KMS-11 (cell line): ENCODE measurements at regions not wholly inside any gene's neighbourhood (a gene's known extent, or its start where the extent isn't known, plus 50 kb on each side); places are given as distances from the start of the nearest gene placed in this dataset.

ENCODE experiments used
- H2AFZ ChIP-seq: fragments of 200-600 bp; sonication (generic); 2 replicates; pipeline ENCODE4 v1.6.1; 2016; ENCODE audit warnings: antibody characterized with exemption, mixed run types, low read depth
- H3K27ac ChIP-seq: fragments of 200-600 bp; sonication (generic); 2 replicates; pipeline ENCODE4 v1.6.1; 2016; ENCODE audit warnings: mild to moderate bottlenecking, mixed run types
- H3K27me3 ChIP-seq: fragments of 200-600 bp; sonication (generic); 2 replicates; pipeline ENCODE4 v1.6.1; 2017; ENCODE audit warnings: mild to moderate bottlenecking, low read depth, mixed run types, moderate library complexity; ENCODE audit not compliant: insufficient read depth
- H3K36me3 ChIP-seq: fragments of 200-600 bp; sonication (generic); 2 replicates; pipeline ENCODE4 v1.6.1; 2017; ENCODE audit warnings: mild to moderate bottlenecking, mixed run types; ENCODE audit not compliant: insufficient read depth
- H3K4me1 ChIP-seq: fragments of 200-600 bp; sonication (generic); 2 replicates; pipeline ENCODE4 v1.6.1; 2016; ENCODE audit warnings: mild to moderate bottlenecking, low read depth, mixed run types; ENCODE audit not compliant: poor library complexity, severe bottlenecking
- H3K4me2 ChIP-seq: fragments of 200-600 bp; sonication (generic); 2 replicates; pipeline ENCODE4 v1.7.0; 2016; ENCODE audit warnings: mild to moderate bottlenecking, mixed run types
- H3K4me3 ChIP-seq: fragments of 200-600 bp; sonication (generic); IDR thresholded peaks from 2 replicates; pipeline ENCODE4 v1.6.1; 2017; ENCODE audit warnings: low read depth, low read length, mixed read lengths; ENCODE audit not compliant: insufficient read depth
- H3K79me2 ChIP-seq: fragments of 200-600 bp; sonication (generic); 2 replicates; pipeline ENCODE4 v1.6.1; 2016; ENCODE audit warnings: low read depth, mixed run types; ENCODE audit not compliant: insufficient read depth
- H3K9ac ChIP-seq: fragments of 200-600 bp; sonication (generic); 2 replicates; pipeline ENCODE4 v1.6.1; 2016; ENCODE audit warnings: mild to moderate bottlenecking, mixed run types
- H4K20me1 ChIP-seq: fragments of 200-600 bp; sonication (generic); 2 replicates; pipeline ENCODE4 v1.6.1; 2016; ENCODE audit warnings: mild to moderate bottlenecking, mixed run types; ENCODE audit not compliant: insufficient read depth
- TF ChIP-seq, protein P1 (sequence below): fragments of 200-600 bp; sonication (generic); conservative IDR thresholded peaks from 2 replicates; pipeline ENCODE4 v1.6.1; 2017; ENCODE audit warnings: low read depth, mild to moderate bottlenecking, antibody characterized with exemption, low read length, moderate library complexity, mixed read lengths

DNA sequence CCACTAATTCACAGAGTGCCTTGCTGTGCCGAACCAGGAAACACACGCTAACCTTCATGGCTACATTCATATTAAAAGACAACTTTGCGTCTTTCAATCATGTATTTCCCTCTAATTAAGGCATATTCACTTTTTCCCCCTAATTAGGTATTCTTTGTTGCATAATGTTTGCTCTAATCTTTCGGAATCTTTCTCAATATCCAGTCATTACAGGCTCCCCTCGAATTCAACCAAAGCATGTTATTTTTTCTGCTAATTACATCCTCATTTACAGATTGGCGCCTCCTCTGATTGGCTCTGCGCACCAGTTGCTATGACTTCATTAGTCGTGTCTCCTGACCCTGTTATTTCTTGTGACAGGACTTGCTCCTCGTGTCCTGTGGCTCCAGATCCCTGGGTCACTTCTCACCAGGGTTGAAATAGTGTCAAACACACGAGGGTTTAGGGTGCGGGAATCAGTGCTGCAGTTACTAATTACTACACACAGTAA is 226.7 kb upstream of the TSHZ3 start:
- H3K4me3 ChIP-seq, result no peak overlapping the region
- no peak overlapping the region for H2AFZ ChIP-seq
- H4K20me1 ChIP-seq, result no peaks in the 10 kb centered on the region
- H3K27ac ChIP-seq, result no peak overlapping the region
- no peaks in the 10 kb centered on the region for H3K4me1 ChIP-seq
- no peak overlapping the region for H3K9ac ChIP-seq
- no peaks in the 10 kb centered on the region for H3K27me3 ChIP-seq
- TF ChIP-seq, protein P1, sequence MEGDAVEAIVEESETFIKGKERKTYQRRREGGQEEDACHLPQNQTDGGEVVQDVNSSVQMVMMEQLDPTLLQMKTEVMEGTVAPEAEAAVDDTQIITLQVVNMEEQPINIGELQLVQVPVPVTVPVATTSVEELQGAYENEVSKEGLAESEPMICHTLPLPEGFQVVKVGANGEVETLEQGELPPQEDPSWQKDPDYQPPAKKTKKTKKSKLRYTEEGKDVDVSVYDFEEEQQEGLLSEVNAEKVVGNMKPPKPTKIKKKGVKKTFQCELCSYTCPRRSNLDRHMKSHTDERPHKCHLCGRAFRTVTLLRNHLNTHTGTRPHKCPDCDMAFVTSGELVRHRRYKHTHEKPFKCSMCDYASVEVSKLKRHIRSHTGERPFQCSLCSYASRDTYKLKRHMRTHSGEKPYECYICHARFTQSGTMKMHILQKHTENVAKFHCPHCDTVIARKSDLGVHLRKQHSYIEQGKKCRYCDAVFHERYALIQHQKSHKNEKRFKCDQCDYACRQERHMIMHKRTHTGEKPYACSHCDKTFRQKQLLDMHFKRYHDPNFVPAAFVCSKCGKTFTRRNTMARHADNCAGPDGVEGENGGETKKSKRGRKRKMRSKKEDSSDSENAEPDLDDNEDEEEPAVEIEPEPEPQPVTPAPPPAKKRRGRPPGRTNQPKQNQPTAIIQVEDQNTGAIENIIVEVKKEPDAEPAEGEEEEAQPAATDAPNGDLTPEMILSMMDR, result no peak
- H3K36me3 ChIP-seq, result no peaks in the 10 kb centered on the region
- no peak overlapping the region for H3K4me2 ChIP-seq
- no peaks in the 10 kb centered on the region for H3K79me2 ChIP-seq

DNA sequence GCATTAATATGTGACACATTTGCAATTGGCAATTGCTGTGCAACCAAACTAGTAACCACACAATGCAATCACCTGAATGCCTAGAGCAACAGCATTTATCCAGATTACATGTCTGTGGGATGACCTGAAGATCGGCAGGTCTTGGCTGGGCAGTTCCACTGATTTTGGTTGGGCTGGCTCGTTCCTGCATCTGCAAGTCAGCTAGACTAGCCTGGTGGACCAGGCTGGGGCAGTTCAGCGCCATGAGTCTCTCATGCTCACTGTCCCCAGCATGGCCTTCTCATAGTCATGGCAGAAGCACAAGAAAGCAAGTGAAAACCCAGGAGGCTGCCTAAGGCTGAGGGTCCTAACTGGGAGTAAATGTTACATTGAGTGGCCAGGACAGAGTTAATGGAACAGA is 229.1 kb upstream of the TSHZ3 start:
- no peak overlapping the region for H3K4me3 ChIP-seq
- TF ChIP-seq, protein P1, result no peak
- no peaks in the 10 kb centered on the region for H3K27me3 ChIP-seq
- H3K79me2 ChIP-seq, result no peaks in the 10 kb centered on the region
- H2AFZ ChIP-seq, result no peak overlapping the region
- no peaks in the 10 kb centered on the region for H3K4me1 ChIP-seq
- no peak overlapping the region for H3K4me2 ChIP-seq
- no peaks in the 10 kb centered on the region for H3K36me3 ChIP-seq
- no peak overlapping the region for H3K27ac ChIP-seq
- H4K20me1 ChIP-seq, result no peaks in the 10 kb centered on the region
- no peak overlapping the region for H3K9ac ChIP-seq

DNA sequence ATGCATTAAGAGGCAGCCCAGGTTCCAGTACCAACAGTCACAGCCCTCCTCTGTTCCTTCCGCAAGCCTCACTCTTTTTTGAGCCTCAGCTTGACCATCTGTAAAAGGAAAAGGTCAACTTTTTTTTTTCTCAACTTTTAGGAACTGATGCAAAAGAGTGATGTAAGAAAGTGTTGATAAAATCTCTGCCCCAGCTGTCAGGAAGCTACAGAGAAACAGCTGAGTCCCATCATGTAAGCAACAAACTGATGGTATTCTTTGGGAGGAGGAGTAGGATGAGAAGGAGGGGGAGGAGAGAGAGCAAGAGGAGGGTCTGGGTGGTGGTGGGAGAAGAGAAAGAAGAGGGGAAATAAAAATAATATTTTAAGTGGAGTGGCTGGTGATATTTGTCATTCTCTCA is 233.9 kb upstream of the TSHZ3 start:
- no peak overlapping the region for H3K4me2 ChIP-seq
- no peaks in the 10 kb centered on the region for H3K4me1 ChIP-seq
- H3K27ac ChIP-seq, result no peak overlapping the region
- H3K4me3 ChIP-seq, result no peak overlapping the region
- no peaks in the 10 kb centered on the region for H3K36me3 ChIP-seq
- H3K27me3 ChIP-seq, result no peaks in the 10 kb centered on the region
- no peak overlapping the region for H2AFZ ChIP-seq
- TF ChIP-seq, protein P1, result no peak
- H3K79me2 ChIP-seq, result no peaks in the 10 kb centered on the region
- no peaks in the 10 kb centered on the region for H4K20me1 ChIP-seq
- no peak overlapping the region for H3K9ac ChIP-seq

DNA sequence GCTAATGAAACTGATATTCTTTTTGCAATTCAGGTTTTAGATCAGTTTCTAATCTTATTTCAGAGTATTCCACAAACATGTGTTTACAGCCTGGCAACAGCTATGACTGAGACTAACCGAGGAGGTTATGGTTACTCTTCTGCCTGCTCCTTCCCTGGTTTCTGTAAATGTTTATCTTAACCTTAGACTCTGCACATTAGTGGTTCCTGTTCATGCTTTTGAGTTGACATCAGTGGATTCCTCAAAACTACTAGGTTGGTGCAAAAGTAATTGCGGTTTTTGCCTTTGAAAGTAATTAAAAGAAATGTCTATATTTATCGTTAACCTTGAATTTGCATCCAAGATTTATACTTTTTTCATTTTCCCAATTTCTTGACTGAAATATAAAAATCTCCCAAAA is 237.0 kb upstream of the TSHZ3 start:
- Histone ChIP-seq H4K20me1 (no peaks in the 10 kb centered on the region), H3K36me3 (no peaks in the 10 kb centered on the region), H3K79me2 (no peaks in the 10 kb centered on the region), H3K4me3 (no peak overlapping the region), H3K4me2 (no peak overlapping the region), H3K9ac (no peak overlapping the region), H3K27me3 (no peaks in the 10 kb centered on the region), H3K27ac (no peak overlapping the region), H2AFZ (no peak overlapping the region), H3K4me1 (no peaks in the 10 kb centered on the region)
- TF ChIP-seq, protein P1, result no peak
